AG09309 (cell line): ENCODE measurements at regions not wholly inside any gene's neighbourhood (a gene's known extent, or its start where the extent isn't known, plus 50 kb on each side); places are given as distances from the start of the nearest gene placed in this dataset.

Experiments used
- DNase-seq: peaks from one replicate; pipeline ENCODE4 v3.0.0-alpha.2; 2010; ENCODE audit warnings: low read depth
- H3K4me3 ChIP-seq: 2 replicates; pipeline ENCODE4 v1.5.1; 2011; ENCODE audit warnings: mild to moderate bottlenecking, low read depth, low read length, moderate library complexity; ENCODE audit not compliant: control insufficient read depth
- TF ChIP-seq, protein P1 (sequence below): IDR thresholded peaks from 2 replicates; pipeline ENCODE4 v1.5.1; 2011; ENCODE audit warnings: mild to moderate bottlenecking, low read depth, low read length, inconsistent platforms; ENCODE audit not compliant: insufficient read depth, control insufficient read depth; ENCODE audit errors: missing control alignments

DNA sequence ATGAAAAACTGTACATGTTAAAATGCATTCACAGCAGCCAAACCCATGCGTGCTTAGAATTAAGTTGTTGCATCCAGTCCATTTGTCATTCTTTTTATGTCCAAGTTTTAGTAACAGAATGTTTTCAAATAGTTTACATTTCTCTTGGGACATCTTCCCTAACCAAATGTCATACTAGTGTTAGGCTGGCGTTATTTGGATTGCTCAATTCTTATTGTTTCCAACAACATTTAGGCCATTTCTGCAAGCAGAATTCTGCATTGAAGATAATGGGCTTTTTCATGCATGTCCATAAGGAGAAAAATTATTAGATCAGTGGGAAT is 203.0 kb downstream of the HIBADH start:
- no peak overlapping the region for H3K4me3 ChIP-seq
- DNase-seq: no peak
- TF ChIP-seq, protein P1, sequence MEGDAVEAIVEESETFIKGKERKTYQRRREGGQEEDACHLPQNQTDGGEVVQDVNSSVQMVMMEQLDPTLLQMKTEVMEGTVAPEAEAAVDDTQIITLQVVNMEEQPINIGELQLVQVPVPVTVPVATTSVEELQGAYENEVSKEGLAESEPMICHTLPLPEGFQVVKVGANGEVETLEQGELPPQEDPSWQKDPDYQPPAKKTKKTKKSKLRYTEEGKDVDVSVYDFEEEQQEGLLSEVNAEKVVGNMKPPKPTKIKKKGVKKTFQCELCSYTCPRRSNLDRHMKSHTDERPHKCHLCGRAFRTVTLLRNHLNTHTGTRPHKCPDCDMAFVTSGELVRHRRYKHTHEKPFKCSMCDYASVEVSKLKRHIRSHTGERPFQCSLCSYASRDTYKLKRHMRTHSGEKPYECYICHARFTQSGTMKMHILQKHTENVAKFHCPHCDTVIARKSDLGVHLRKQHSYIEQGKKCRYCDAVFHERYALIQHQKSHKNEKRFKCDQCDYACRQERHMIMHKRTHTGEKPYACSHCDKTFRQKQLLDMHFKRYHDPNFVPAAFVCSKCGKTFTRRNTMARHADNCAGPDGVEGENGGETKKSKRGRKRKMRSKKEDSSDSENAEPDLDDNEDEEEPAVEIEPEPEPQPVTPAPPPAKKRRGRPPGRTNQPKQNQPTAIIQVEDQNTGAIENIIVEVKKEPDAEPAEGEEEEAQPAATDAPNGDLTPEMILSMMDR: no peak

GRCh38 chr7:27462575-27463270 is 200.0 kb downstream of the HIBADH start:
- no peak overlapping the region for H3K4me3 ChIP-seq
- TF ChIP-seq, protein P1: no peak
- DNase-seq: no peak

DNA sequence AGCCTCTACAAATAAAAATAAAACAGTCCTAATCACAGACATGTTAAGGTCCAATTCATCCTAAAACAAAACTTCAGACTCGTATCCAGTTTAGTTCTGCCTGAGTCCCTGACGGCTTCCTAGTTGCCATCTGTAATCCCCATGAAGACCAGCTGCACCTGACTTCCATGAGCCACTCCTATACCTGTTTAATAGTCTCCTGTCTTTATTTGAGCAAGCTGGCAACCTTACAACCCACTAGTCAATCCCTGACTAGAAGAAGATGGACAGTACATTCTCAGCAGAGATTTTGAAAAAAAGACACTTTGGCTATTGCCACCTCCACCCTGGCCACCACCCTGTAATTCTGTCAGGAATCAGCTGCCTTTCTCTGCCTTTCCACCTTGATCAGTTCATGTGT is 197.7 kb downstream of the HIBADH start:
- TF ChIP-seq, protein P1: no peak
- H3K4me3 ChIP-seq: no peak overlapping the region
- DNase-seq: no peak

GRCh38 chr7:27466703-27467102 is 196.0 kb downstream of the HIBADH start:
- TF ChIP-seq, protein P1: no peak
- DNase-seq: no peak
- no peak overlapping the region for H3K4me3 ChIP-seq

DNA sequence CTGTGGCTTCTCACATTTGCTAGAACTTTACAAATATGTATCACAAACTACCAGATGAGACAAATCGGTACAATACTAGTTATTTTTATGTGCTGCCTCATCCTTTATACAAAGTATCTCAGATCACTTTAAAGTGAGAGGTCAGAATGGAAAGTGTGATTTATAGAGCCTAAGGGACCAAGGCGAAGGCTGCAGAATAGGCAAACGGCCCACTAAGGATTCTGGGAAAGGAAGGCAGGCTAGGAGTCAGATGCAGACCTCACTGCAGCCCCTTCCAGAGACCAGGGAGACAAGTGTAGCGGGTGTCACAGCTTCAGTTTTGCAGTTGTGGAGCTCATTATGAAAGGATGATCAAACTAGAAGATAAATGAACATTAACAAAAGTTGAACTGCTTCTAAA is 190.6 kb downstream of the HIBADH start:
- H3K4me3 ChIP-seq: no peak overlapping the region
- TF ChIP-seq, protein P1: no peak
- no peak for DNase-seq
